ENCODE measurements at regions not wholly inside any gene's neighbourhood (a gene's known extent, or its start where the extent isn't known, plus 50 kb on each side); places are given as distances from the start of the nearest gene placed in this dataset.

DNA sequence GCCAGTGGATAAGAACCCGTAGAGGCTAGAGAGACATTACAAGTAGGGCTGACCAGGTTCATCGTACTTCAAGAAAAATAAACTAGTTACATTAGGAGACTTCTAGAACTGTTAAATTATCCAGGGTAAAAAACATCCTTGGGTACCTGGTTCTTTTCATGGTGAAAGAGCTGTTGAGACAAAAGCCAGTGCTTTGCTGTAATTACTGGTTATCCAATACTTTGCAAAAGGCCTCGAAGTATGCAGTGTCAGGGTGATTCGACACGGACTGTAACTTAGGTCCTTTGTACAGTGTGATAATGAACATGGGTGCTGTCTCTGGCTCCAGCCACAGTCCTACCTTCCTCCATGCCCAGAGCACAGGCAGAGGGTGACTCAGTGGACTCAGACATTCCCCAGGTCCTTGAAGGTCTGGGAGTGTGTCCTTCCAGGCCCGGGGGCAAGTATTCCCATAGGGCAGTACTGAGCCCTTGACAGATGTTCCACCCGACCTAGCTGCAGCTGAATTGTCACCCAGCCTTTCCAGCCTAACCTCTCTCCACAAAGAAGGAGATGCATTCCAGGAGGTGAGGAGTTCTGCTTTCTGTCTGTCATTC lies 123.6 kb upstream of the TMEM72 start:
- no peak for DNase-seq

DNA sequence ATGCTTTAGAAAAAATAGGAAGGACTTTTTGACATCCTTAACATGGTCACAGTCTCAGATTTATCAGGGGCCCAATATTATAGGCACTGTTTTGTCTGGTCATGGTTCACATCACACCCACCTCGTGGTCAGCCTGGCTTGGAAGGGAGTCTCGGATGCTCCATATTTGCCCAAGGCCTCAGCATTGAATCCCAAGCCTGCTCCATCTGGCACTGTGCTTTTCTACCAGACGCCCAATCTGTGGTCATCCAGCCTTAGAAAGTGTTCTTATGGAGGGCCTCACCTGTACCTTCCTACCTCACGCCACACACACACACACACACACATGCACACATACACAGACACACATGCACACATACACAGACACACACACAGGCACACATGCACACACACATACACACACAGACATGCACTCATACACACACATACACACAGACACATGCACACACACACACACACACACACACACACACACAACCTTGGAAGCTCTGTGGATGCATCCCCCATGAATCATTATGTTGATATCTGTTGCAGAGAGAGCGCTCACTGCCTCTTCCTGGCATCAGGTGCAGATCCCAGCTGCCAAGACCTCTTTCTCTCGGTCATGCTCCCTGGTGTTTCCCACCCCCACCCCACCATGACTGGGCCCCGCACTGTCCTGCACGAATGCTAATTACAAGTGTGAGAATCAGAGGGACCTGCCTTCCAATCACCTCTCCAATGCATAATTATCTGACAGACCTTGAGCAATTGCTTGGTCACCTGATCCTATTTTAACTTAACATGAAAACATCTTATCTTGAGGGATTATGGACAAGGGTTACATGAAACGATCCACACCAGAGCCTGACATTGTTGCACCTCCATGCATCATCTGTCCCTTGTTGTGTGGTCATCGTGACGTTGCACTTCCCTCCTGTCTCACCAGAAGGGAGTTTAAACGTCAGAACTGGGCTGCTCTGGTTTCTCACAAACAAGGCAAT lies 122.7 kb upstream of the TMEM72 start:
- DNase-seq: no peak

DNA sequence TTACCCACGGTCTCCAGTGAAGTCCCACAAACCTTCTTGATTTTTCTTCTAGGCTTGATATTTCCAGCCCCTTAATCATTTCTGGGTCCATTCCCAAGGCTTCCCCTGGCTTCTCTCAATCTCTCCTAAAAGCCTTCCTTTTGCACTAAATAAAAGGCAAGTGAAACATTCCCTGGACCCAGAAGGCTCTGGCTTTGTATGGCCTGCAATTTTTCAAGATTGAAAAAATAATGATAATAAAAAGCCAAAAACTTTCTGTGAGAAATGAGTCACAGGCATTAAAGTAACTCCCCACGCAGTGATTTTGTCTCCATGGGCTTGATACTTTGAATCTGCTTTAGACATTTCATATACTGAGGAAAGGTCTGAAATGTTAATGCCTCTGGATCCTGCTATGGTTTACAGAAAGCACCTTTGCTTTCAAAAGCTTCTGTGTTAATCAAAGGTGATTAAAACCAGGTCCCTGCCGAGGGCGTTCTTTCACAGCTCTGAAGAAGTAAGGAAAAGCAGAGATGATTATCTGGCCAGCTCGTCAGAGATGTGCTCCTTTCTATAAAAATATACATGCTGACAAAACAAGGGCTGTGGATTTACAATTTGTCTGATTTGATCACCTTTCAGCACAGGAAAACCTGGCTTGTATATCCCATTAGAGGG lies 118.9 kb upstream of the TMEM72 start:
- DNase-seq: no peak

DNA sequence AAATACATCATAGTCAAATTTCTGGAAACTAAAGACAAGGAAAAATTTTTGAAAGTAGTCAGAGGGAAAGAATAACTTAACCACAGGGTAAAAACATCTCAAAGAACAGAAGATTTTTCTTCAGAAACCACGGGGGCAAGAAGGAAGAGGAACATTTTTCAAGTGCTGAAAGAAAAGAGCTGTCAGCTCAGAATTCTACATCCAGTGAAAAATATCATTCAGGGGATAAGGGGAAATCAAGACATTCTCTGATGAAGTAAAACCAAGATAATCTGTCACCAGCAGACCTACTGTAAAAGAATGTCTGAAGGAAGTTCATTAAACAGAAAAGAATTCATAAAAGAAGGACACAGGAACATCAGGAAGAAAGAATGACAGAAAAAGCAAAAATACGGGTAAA lies 111.2 kb upstream of the TMEM72 start:
- no peak for DNase-seq

DNA sequence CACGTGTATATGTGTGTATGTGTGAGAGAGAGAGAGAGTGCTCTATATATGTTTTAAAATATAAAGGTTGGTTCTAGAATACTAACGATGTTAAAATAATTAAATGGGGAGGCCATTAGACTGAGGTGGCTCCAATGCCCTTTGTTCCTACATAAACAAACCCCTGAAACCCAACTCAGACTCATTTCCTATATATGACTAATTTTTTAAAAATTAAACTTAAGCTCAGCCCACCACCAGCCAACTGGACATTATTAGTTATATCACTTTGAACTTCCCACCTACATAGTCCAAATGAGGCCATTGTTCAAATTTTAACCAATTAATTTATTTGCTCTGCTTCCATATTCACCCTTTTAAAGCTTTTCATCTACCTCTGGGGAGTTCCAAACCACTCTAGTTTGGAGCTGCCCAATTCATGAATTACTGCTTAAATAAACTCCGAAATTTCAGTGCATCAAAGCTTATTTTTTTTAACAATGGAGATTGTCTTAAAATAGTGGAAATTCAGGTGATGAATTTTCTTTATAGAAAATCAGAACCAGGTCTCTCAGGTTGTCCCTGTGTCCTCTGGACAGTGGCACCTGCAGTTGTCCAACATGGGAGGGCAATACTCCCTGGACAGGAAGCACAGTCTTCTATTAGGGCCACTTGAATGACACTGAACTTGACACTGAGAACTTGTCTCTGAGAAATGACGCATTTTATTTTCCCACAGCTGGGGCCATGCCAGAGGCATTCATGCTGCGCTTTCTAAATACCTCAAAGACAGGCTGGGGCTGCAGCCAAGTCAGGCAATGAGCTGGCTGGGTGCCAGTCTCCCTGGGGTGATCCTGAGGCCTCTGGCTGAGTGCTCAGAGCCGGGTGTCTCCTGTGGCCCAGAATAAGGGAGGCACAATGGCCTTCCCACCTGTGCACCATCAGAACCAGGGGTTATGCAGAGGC lies 109.5 kb upstream of the TMEM72 start:
- DNase-seq: peak; percentile 43

DNA sequence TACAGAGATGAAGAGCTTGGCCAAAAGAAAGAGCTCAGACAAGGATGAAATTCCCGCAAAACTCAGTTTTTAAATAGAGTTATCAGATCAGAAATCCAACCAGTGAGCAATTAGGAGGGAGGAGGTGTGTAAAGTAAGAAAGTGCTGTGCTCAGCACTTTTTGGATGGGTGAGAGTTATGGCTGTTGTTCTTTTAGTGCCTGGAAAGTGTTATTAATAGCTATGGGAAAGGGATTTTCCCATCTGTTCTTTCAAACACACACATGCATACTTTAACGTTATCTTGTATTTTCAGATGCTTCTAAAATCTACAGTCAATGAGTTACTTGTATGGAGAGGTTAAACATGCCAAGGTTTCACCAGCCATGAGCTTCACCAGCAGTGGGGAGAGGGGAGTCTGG lies 107.3 kb upstream of the TMEM72 start:
- DNase-seq: no peak

DNA sequence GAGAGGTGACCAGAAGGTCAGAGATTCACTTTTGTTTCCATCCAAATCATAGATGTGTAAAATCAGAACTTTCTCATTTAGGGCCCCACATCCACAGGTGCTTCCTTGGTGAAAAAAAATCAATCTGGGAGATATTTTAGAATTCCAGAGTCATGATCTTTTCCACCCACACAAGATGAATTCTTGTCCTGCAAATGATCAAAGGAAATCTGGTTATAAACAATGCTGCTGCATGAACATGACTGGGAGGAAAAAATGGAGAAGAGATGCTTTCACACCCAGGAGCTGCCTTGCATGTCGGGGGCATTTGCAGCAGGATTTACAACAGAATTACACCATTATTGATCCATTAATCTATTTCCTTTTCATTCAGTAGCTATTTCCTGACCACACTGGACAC lies 106.5 kb upstream of the TMEM72 start:
- DNase-seq: no peak

DNA sequence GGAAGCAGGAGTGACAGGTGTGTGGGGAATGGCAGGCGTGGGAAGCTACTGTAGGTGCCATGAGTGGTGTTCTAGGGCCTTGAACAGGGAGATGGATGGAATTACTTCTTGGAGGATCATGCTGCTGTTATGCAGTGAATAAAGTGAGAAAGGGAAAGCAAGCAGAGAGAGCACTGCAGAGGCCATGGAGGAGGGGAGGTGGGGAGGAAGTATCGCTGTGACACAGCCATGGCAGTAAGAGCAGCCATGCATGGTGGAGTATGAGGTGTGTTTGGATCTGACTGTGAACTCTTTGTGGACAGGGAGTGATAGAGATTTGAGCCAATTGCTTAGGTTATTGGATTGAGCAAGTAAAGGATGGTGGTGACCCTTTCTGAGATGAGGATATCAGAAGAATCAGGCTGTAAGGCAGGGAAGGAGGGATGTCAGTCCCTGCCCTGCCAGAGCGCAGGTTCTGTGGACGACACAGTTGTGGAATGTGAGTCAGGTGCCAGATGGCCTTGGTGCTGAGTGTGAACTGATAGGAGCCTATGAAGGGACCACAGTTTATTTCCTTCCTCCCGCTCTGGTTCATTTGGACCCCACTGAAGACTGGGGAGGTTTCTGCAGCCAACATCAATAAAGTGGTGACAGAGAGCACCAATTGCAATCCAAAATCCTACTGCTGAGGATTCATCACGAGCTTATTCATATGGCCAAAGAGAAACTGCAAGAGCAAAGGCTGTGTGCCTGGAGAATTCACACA lies 105.5 kb upstream of the TMEM72 start:
- DNase-seq: no peak

DNA sequence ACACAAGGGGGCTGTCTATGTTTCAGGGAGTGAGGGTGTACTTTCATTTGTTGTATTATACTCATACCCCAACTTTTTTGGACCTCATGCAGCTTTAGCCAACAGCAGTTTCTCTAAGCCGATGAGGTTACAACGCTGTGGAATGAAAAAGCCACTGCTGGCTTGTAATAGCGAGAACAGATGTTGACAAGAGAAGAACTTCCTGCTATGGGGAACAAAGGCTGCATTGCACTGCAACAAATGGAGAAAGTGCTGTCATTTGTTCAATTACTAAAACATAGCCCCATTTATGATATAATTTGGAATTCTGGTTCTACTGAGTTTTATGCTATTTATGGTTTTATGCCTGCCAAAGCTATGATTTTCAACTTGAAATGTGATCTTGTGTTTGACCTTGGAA lies 104.2 kb upstream of the TMEM72 start:
- no peak for DNase-seq

DNA sequence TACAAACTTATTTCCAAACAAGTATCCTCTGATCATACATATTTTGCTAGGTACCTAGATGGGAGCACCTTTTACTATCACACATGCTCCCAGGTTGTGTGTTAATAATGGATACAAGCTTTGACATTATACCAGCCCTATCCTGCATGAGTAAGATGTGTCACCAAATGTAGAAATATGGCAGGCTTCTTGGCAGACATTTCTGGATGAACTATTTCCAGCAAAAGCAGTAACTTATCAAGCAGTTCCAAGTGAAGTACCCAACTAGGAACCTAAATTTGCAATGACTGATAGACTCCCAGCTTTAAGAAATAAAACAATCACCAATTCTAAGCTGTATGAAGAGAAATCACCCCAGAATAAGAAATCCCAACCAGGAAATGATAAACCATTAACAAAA lies 103.7 kb upstream of the TMEM72 start:
- DNase-seq: no peak

DNA sequence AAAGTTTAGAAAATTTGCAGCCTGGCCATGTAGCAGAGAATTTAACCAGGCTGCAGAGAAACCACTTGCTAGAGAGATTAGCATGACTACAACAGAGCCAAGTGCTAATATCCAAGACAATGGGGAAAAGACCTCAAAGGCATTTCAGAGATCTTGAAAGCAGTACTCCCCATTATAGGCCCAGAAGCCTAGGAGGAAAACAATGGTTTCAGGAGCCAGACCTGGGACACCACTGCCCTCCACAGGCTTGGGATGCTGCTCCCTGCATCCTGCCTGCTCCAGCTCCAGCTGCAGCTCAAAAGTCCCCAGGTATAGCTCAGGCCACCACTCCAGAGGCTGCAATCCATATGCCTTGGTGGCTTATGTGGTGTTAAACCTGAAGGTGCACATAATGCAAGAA lies 101.5 kb upstream of the TMEM72 start:
- DNase-seq: no peak

DNA sequence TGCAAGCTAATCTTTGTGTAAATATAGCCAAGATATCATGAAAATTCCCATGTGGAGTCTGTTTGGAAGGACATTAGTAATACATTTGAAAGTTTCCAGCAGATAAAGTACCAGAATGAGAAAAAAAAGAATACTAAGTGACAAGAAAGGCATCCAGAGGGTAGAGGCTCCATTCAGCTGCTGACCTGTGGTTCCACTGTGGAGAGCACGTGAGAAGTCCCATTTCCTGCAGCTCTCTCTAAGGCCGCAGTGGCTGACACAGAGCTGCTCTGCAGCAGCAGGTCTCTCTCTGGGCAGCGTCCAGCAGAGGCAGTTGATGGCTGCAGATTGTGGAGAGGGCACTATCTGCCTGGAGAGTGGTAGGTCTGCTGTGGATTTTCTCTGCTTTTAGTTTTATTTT lies 100.1 kb upstream of the TMEM72 start:
- no peak for DNase-seq

DNA sequence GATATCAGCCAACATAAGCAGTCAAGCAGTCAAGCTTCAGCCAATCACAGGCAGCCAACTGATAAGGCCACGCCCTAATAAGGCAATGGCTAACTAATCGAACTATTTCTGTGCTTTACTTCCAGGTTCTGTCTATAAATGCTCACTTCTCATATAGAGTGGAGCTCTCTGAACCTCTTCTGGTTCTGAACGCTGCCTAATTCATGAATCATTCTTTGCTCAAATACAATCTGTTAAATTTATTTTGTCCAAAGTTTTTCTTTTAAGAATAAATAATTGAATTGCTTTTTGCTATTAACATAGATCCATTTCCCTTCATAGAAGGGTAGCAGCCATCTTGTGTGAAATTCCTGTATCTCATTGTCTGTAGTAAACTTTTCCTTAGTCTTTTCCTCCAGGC lies 97.9 kb upstream of the TMEM72 start:
- no peak for DNase-seq

DNA sequence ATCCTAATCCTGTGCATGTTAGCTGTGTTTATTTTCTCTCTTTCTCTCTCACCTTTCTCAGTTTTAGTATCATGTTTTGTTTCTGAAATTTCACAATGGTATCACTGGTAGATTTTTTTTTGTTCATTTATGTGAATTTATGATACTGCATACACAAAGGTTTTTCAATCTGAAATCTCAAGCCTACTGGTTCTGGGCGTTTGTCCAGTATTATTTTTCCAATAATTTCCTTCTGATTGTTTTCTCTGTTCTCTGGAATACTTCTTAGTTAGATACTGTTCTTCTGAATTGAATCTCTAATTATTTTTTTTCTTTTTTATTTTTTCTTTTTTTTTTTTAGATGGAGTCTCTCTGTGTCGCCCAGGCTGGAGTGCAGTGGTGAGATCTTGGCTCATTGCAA lies 96.2 kb upstream of the TMEM72 start:
- DNase-seq: no peak

DNA sequence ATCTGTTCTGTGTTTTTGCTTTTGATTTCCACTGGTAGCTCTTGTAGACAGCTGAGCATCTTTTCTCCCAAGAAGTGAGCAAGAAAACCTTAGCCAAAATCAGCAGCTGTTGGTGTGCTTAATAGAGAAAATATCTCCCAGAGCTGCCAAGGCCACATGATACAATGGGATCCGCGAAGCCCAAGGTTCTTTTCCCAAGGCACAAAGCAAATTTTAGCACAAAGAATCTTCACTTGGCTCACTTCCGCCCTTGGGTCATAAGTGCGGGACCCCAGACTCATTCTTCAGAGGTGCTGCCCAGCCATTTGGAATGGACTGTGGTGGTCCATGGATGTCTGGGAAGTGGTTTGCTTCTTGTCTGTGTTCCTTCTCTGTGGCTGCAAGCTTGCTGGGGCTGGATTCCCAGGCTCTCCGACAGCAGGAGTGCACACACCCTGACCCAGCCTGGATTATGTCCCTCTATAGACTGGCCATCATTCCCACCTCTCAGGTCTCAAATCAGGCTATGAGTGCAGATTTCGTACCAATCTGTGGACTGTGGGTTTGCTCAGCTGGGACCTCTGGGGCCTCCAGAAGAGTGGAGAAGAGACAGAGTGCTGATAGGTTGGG lies 93.0 kb upstream of the TMEM72 start:
- no peak for DNase-seq

DNA sequence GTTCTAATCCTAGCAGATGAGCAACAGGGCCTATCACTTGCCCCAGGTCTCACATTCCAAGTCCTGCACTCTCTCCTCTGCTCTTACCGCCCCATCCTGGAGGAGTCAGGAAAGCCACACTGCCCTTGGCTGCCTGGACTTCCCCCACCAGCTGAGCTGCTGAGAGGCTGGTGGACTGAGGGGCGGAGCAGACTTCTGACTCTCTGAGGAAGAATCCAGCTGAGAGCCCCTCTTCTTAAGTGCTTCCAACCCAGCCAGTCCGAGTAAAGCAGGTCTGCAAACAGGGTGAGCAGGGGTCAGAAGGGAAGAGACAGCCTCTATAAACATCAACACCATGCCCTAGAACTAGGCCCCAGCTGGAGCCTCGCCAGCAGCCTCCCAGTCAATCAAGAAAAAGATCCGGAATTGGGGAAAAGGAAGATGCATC lies 92.4 kb upstream of the TMEM72 start:
- DNase-seq: no peak

DNA sequence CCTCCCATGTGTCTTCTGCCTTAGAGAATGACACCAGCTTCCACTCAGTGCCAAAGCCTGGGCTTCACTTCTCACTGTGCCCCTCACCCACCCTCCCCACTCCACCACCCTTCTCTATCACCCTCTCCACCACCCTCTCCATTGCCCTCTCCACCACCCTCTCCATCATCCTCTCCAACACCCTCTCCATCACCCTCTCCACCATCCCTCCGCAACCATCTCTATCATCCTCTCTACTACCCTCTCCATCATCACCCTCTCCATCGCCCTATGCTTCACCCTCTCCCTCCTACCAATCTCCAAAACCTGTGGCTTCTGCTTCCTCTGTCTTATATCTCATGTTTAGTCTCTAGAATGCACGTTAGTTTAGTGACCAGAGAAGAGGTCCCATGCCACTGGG lies 91.0 kb upstream of the TMEM72 start:
- no peak for DNase-seq

DNA sequence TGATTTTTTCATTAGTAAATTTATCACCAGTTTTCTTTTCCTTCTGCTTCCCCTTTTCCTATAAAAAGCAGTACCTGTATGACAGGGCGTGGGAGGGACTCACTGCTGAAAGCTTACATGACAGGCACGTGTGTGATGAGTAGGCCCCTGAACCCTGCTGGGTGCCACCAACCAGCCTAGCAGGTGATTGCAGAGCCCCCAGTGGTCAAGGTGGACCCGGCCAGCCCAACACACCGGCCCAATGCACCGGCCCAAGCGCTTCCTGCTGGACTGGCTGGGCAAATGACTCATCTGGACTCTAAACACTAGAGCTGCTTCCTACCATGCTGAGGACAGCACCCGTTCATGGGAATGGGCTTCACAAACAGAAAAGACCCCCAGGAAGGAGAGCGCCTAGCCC lies 89.8 kb upstream of the TMEM72 start:
- DNase-seq: no peak

DNA sequence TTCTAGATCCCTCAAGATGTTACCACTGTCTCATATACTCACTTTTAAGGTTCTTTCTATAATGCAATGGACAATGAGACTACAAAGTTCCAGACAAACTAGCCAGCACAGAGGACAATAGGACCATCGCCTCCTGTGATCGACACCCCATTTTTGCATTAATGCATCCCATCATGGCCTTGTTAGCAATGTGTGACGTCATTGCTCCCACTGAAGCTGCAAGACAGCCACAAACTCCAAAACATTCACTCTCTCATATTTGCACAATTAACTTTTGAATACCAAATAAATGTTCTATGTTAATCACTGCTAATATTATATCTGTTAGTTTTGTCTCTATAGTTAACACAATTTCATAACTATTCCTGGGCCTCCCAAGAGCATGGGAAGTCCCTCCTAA lies 88.8 kb upstream of the TMEM72 start:
- DNase-seq: no peak

DNA sequence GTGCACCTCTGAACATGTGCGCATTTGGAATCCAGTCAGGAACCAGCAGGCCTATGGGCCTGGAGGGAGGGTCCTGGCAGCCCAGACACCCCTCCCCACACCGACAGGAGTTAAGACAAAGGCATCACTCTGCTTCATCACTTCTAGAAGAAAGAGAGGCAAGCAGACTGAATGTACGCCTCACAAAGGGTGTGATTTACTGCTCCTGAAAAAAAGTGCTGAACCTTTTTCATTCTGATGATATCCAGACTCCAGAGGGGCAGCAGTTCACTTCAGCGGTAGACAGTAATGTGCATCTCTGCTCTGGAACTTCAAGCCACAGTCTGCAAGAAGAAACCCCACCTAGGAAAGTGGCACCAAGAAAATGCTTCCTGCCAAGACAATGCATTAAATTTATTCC lies 88.2 kb upstream of the TMEM72 start:
- DNase-seq: no peak

DNA sequence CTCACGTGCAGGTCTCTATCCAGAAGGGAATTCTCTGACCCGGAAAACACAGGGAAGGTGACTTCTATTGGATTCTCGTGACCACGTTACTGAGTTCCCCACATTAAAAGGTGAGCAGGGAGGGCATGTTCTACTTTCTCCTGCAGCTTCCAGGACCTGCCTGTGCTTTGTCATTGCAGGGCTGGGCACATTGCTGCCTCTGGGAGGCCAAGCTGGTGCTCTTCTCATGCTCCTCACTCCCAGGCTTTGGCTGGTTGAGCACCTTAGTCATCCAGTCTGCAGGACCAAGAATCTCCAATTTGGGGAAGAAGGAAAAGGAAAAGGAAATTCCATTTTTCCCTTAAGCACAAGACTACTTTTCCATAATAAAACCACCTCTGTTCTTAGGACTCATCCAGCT lies 86.5 kb upstream of the TMEM72 start:
- DNase-seq: no peak
